ENCODE measurements at regions not wholly inside any gene's neighbourhood (a gene's known extent, or its start where the extent isn't known, plus 50 kb on each side); places are given as distances from the start of the nearest gene placed in this dataset.

GRCh38 chr14:103225062-103225461 is 101.8 kb downstream of the TNFAIP2 start:
- Mint-ChIP-seq H3K27ac (no peak overlapping the region), H3K4me3 (ENCODE audit: low read depth) (no peak overlapping the region), H3K36me3 (ENCODE audit: insufficient read depth) (no peaks in the 10 kb centered on the region), H3K4me1 (ENCODE audit: low read depth) (no peaks in the 10 kb centered on the region), H3K27me3 (peaks cover 54% of the 10 kb centered on the region), H3K9me3 (ENCODE audit: low read depth) (no peaks in the 10 kb centered on the region)
- DNase-seq (ENCODE audit: low spot score, unreplicated experiment), result no peak
- TF ChIP-seq CTCF (IDR thresholded peaks at IDR 0.05; ENCODE audit: unreplicated experiment), result no peak

- Mint-ChIP-seq H3K9me3 (ENCODE audit: low read depth) (no peaks in the 10 kb centered on the region), H3K27ac (no peak overlapping the region), H3K4me1 (ENCODE audit: low read depth) (no peaks in the 10 kb centered on the region), H3K27me3 (peaks cover 54% of the 10 kb centered on the region), H3K36me3 (ENCODE audit: insufficient read depth) (no peaks in the 10 kb centered on the region), H3K4me3 (ENCODE audit: low read depth) (no peak overlapping the region)
- no peak for DNase-seq (ENCODE audit: low spot score, unreplicated experiment)
- TF ChIP-seq CTCF (IDR thresholded peaks at IDR 0.05; ENCODE audit: unreplicated experiment), result no peak
Measured at GRCh38 chr14:103225476-103225875, 102.2 kb downstream of the TNFAIP2 start.

GRCh38 chr14:103227094-103227768 is 104.0 kb downstream of the TNFAIP2 start:
- no peak overlapping the region for H3K4me3 Mint-ChIP-seq (ENCODE audit: low read depth)
- no peaks in the 10 kb centered on the region for H3K36me3 Mint-ChIP-seq (ENCODE audit: insufficient read depth)
- H3K9me3 Mint-ChIP-seq (ENCODE audit: low read depth), result no peaks in the 10 kb centered on the region
- H3K27ac Mint-ChIP-seq, result no peak overlapping the region
- H3K4me1 Mint-ChIP-seq (ENCODE audit: low read depth), result no peaks in the 10 kb centered on the region
- no peak for DNase-seq (ENCODE audit: low spot score, unreplicated experiment)
- peaks cover 40% of the 10 kb centered on the region for H3K27me3 Mint-ChIP-seq
- TF ChIP-seq CTCF (IDR thresholded peaks at IDR 0.05; ENCODE audit: unreplicated experiment), result no peak

GRCh38 chr14:103228076-103228806 is 105.0 kb downstream of the TNFAIP2 start:
- no peak overlapping the region for H3K27ac Mint-ChIP-seq
- no peaks in the 10 kb centered on the region for H3K36me3 Mint-ChIP-seq (ENCODE audit: insufficient read depth)
- no peaks in the 10 kb centered on the region for H3K4me1 Mint-ChIP-seq (ENCODE audit: low read depth)
- TF ChIP-seq CTCF (IDR thresholded peaks at IDR 0.05; ENCODE audit: unreplicated experiment), result no peak
- H3K27me3 Mint-ChIP-seq, result peaks cover 31% of the 10 kb centered on the region
- H3K9me3 Mint-ChIP-seq (ENCODE audit: low read depth), result no peaks in the 10 kb centered on the region
- no peak overlapping the region for H3K4me3 Mint-ChIP-seq (ENCODE audit: low read depth)
- DNase-seq (ENCODE audit: low spot score, unreplicated experiment), result no peak

- DNase-seq (ENCODE audit: low spot score, unreplicated experiment), result no peak
- no peaks in the 10 kb centered on the region for H3K36me3 Mint-ChIP-seq (ENCODE audit: insufficient read depth)
- no peaks in the 10 kb centered on the region for H3K4me1 Mint-ChIP-seq (ENCODE audit: low read depth)
- TF ChIP-seq CTCF (IDR thresholded peaks at IDR 0.05; ENCODE audit: unreplicated experiment), result no peak
- no peak overlapping the region for H3K27ac Mint-ChIP-seq
- H3K4me3 Mint-ChIP-seq (ENCODE audit: low read depth), result no peak overlapping the region
- H3K27me3 Mint-ChIP-seq, result peaks cover 31% of the 10 kb centered on the region
- H3K9me3 Mint-ChIP-seq (ENCODE audit: low read depth), result no peaks in the 10 kb centered on the region
Measured at GRCh38 chr14:103228866-103229265, 105.2 kb upstream of the EIF5 start.
